Adrenal gland (tissue), 5 donors: ENCODE measurements at regions not wholly inside any gene's neighbourhood (a gene's known extent, or its start where the extent isn't known, plus 50 kb on each side); places are given as distances from the start of the nearest gene placed in this dataset.

Experiments used
- CTCF ChIP-seq, 6 experiments: fragments of 450-650 bp in 4 of 6; fragments of 200-600 bp in 2 of 6; sonication (generic) in 1 of 6; IDR thresholded peaks; 1 replicate in 5 of 6; 2 replicates in 1 of 6; pipeline versions ENCODE4 v1.5.1 to v1.8.0; 2016 to 2021; ENCODE audit warnings: antibody characterized with exemption in 6 of 6, mild to moderate bottlenecking in 2 of 6, moderate library complexity in 1 of 6
- POLR2A ChIP-seq, 2 donors: fragments of 450-650 bp; IDR thresholded peaks; one replicate each; pipeline ENCODE4 v1.6.1; 2017; ENCODE audit warnings: antibody characterized with exemption in 2 of 2, mild to moderate bottlenecking in 2 of 2, moderate library complexity in 1 of 2
- donor health status: DM: no; HTN: no; CAD: no.

- no peak for TF ChIP-seq POLR2A (IDR thresholded peaks at IDR 0.05)
- TF ChIP-seq CTCF (IDR thresholded peaks at IDR 0.05), result no peak
Measured at GRCh38 chr3:197420115-197420514, 121.7 kb upstream of the DLG1 start.
